H54 (cell line): ENCODE measurements at regions not wholly inside any gene's neighbourhood (a gene's known extent, or its start where the extent isn't known, plus 50 kb on each side); places are given as distances from the start of the nearest gene placed in this dataset.

ENCODE experiments used
- DNase-seq: peaks from one replicate; pipeline ENCODE4 v3.0.0; 2011; ENCODE audit warnings: low spot score, mixed read lengths; ENCODE audit not compliant: insufficient read length
- FAIRE-seq: peaks from 3 replicates; lab custom pipeline; 2011; peaks lifted over from hg19 to GRCh38; lab: Jason Lieb, UNC
- POLR2A ChIP-seq: IDR thresholded peaks from 2 replicates; pipeline ENCODE4 v1.6.1; 2011; ENCODE audit warnings: low read depth, mild to moderate bottlenecking, low read length

DNA sequence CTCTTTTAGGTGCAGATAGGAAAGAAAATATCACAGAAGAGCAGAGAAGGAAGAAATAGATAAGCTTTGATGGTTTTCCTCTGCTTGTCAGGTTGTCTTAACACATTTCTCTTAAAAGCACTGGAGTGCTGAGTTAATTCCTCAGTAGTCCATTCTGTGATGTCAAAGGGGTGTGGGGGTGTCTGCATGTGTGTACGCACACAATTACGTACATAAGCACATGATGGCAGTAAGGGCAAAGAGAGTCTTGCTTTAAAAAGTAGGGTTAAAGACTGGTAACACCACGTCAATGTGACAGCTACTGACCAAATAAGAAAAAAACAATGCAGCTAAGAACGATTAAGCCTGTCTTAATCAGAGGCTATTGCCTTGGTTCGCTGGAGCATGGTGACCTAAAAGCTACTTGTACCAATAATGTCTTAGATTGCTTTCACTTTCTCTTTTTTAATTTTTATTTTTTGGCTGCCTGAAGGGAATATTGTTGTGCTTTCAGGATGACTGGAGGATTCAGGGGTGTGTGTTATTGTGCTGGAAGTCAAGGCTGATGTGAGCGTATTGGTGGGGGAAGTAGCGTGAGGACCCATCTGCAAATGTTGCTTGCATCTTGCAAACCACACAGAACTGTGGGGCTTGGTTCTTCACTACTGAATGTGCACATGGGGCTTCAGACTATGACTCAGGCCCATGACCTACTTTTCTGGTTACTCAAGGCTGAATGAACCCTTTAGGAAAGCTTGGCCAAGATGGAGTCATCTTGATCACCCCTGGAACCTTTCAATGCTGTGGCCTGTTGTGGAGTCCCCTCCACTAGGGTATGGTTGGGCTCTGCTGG is 417.8 kb upstream of the TPM1 start:
- DNase-seq (no peak), FAIRE-seq (no peak)
- TF ChIP-seq POLR2A = no peak

DNA sequence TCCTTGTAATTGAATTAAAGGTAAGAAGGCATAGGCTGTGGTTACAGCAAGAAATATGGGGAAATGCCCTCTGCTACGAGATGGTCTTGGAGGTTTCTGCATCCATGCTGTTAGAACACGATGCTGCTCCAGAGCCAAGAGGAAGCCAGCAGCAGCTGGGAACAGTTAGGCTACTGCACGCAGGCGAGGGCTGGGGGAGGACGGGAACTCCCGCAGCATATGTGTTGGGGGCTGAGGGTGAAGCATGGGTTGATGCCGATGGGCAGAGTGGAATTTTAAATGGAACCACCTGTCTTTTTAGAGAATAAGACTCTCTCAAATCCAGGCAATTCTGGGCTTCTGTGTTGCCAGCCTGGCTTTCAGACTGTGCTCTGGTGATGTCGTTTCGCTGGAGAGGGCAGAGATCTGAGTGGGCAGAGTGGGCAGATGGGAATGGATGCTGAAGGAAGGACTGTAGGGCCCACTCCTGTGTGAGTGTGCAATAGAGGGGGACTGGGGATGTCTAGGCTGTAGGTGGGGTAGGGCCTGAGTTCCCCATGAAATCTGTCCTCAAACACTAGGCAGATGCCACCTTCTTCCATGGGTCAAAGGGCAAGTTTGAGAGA is 417.0 kb upstream of the TPM1 start:
- no peak for FAIRE-seq
- DNase-seq = no peak
- TF ChIP-seq POLR2A = no peak

DNA sequence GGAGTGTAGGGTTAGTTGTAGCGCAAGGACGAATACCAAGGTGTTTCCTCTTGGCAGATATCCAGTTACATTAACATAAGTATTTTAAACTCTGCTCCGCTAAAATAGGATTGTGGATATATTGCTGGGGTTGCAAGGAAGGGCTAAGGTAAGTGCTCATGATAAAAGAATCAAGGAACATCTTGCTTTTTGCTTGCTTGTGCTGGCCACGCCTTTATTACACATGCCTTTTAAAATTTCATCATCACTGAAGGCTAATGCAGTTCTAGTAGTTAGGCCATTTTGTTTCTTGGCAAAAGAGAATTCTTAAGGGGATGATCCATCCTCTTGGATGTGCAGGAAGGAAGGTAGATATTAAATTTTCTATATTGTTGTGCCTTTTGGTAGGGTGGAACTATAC is 415.6 kb upstream of the TPM1 start:
- DNase-seq = no peak
- TF ChIP-seq POLR2A = no peak
- FAIRE-seq = no peak

DNA sequence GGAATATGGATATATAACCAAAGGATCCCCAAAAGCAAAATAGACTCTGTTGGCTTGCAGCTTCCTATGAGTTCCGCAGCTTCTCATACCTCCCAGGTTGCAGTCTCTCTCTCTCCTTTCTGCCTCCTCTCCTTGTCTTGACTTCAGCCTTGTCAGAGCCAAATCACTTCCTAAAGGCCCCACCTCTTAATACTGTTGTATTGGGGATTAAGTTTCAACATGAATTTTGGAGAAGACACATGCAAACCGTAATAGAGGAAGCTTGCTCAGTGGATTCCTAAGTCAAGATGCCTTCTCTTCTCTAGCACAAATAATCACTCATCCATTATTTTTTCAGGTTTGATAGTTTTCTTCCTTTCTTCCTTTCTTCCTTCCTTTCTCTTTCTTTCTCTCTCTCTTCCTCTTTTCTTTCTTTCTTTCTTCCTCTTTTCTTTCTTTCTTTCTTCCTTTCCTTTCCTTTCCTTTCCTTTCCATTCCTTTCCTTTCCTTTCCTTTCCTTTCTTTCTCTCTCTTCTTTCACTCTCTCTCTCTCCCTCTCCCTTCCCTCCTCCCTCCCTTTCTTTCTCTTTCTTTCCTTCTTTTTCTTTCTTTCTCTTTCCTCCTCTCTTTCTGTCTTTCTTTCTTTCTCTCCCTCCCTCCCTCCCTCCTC is 411.3 kb upstream of the TPM1 start:
- no peak for DNase-seq
- TF ChIP-seq POLR2A = no peak
- no peak for FAIRE-seq

DNA sequence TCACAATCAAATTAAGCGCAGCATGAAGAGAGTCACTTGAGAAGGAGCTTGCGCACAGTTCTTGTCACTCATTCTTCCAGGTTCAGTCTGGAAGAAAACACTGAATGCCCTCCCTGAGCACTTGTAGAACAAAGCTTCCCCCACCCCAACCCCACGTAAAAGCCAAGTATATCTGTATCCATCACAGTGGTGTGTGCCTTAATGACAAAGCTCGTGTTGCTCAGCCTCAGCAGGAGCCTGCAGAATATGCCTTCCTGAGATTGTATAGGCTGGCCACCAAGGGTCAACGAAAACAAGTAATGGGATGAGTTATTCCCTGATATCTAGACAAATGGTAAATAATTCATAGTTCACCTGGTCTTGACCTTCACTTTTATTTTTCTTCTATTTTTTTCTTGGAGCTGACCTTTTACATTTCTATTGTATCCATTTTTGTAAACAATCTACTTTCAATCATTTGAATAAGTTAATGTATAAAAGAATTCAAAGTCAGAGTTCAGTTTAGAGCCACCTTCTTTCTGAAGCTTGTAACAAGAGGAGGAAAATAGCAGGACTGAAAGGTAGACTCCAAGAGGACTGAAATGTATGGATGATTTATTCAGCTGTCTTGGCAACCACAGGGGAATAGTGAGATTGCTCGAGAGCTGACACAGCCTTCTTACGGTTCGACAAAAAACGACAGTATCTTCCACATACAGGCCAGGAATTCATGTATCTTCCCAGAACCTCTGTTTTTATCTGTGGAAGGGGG is 405.5 kb upstream of the TPM1 start:
- DNase-seq = no peak
- TF ChIP-seq POLR2A = no peak
- FAIRE-seq = no peak

DNA sequence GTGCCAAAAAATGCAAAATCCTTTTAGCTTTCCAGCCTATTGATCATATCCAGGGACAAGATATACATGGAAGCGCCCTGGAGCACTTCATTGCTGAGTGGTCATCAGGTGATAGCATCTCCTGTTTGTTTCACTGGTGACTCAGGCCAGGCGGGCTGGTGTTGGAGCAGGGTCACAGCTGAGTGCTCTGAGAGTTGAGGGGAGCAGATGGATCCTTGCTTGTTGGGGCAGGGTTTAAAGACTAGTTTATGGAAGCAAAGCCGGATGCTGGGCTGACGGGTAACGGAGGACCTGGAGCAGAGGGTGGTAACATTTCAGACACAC is 405.0 kb upstream of the TPM1 start:
- DNase-seq = no peak
- TF ChIP-seq POLR2A = no peak
- FAIRE-seq = no peak

DNA sequence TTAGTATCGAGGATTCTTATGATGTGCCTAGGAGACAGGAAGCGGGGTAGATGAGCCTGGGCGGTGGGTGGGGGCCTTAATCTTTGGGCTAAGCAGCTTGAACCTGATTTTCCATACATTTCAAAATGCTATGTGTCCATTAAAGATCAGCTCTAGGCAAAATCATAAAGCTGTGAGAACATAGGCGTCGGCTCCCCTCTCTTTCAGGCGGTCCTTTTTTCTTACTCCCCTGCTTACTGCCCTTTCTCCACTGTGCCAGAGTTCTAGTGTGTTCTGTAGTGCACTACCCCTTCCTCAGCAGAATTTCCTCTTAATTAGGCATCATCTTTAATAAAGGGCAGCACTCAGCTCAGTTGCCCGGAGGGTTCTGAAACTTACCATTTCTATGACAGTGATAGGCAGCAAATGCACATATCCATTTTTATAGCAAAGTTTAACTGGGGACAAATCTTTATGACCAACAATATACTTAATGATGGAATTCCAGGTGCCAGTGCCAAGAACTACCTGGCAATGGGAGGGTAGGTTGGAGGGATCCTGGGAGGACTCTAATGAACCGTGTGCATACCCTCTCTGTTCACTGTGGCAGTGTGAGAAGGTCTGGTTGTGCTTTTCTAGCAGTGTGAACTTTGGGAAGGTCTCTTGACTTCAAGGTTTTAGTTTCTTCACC is 404.5 kb upstream of the TPM1 start:
- FAIRE-seq = no peak
- DNase-seq = no peak
- no peak for TF ChIP-seq POLR2A

DNA sequence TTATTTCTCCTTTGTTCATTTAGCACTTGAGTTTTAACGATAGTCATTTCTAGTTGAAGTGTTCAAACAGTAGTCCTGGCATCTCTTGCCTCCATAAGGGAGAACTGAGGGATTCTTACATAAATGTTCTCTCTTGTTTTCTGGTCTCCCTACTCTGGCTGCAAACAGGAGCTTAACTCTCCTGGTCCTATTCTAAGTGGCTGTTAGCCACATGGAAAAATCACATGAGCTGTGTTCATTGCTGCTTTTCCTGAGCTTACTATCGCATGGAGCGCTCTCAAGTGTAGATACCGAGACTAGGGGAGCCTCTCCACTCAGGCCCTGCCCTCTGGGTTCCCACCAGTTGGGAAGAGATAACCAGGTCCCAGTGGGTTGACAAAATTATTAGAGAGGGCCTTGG is 403.1 kb upstream of the TPM1 start:
- TF ChIP-seq POLR2A = no peak
- FAIRE-seq (no peak), DNase-seq (no peak)

DNA sequence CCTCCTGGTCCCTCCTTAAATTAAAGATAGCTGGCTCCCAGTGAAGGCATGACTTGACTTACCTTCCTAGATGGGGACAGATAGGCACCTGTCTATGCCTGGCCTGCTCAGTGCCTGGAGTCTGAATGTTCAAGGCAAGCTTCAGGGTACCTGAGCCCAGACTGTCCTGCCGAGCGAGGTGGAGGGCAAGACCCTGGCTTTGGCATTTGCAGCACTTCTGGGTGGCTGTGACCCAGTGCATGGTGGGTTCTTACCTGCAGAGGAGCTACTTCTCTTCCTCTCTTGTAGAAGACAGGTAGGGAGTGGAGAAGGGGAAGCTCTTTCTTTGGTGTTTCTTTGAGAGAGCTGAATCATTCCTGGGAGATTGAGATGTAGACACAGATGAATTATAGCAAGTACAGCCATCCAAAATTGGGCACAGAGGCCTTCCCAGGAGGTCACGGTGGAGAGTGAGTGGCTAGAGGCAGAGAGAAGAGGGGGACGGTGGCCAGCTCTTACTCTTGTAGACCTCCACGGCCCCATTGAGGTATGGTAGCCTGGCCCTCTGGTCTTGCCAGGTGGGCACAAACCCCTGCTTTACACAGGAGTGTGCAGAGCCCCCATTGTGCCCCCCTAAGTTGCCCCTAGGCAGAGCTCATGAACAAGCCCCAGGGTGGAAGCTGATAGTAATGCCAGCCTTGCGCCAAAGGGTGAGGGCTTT is 402.5 kb upstream of the TPM1 start:
- no peak for TF ChIP-seq POLR2A
- no peak for DNase-seq
- no peak for FAIRE-seq

DNA sequence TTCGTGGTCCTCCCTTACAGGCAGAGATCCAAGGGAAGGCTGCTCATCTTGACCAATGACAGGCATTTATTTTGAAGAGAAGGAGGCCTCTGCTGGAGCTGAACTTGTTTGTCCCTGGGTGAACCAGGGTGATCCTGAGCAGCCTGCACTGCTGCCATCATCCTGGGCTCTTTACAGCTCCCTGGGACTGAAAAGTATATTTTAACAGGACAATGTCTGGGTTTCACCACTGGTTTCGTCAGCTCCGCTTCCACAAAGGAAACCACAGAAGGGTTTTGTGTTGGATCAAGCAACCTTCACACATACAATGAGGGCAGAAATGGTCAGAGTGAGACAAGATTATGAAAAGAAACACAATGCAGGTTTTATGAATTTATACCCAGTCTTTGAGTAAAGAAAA is 400.7 kb upstream of the TPM1 start:
- FAIRE-seq = no peak
- no peak for TF ChIP-seq POLR2A
- no peak for DNase-seq

DNA sequence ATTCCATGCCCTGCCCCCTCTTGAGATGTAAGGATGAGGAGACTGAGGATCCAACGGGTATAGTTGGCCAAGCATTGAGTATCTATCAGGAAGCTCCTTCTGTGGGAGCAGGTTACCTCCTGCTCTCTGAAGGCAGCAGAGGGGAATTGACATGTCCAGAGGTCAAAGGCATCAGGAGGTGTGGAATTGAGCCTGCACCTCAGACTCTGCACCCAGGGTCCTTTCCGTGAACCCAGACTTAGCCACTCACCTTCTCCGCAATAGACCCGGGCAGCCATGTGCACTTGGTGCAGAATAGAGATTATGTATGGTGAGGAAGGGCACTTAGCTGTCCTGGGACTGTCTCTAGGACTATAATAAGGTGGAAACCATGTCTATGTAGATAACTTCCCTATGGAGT is 399.0 kb upstream of the TPM1 start:
- FAIRE-seq = no peak
- TF ChIP-seq POLR2A = no peak
- DNase-seq = no peak

DNA sequence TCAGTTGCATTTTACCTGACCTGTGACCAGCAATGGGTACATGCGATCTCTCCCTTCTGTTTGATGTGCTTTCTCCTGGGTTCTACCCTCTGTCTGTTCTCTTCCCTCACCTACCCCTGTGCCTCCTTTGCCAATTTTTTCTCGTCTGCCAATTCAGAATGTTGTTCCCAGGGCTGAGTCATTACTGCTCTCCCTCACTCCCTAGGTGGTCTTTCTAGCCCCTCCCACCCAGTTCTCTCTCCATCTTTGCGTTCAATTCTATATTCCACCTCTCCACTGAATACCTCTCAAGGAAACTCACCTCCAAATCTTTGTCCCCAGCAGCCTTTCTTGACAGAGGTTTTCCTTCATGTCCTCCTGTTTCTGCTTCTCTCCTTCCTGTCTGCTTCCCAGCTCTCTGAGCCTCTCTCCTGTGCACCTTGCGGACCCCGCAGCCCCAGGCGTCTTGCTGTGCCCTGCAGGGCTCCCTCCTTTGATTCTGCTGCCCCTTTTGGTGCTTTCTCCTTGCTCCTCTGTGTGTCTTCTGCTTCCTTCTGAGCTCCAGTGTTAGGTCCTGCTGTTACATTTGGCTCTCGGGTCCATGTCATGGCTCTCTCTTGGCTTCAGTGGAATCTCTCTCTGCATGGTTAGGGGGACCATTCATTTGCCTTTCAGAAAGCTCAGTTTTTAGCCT is 398.2 kb upstream of the TPM1 start:
- DNase-seq (no peak), FAIRE-seq (no peak)
- TF ChIP-seq POLR2A = no peak
